GM23338 (cell line): ENCODE measurements at regions not wholly inside any gene's neighbourhood (a gene's known extent, or its start where the extent isn't known, plus 50 kb on each side); places are given as distances from the start of the nearest gene placed in this dataset.

Source experiments
- ATAC-seq: fragments of 200-7000 bp; cut with Tn5 transposase; 3 replicates; pipeline ENCODE4 v1.9.1; 2020
- DNase-seq: peaks from one replicate; pipeline ENCODE4 v3.0.0-alpha.2; 2015; ENCODE audit warnings: low spot score
- H2AFZ ChIP-seq: fragments of 200-600 bp; sonication (generic); 2 replicates; pipeline ENCODE4 v1.8.0; 2016; ENCODE audit warnings: antibody characterized with exemption, mild to moderate bottlenecking, moderate library complexity
- H3F3A ChIP-seq: fragments of 200-600 bp; sonication (generic); replicated peaks from 2 replicates; pipeline ENCODE4 v1.8.0; 2017; ENCODE audit warnings: antibody characterized with exemption, mixed run types, low read depth
- H3K27ac ChIP-seq: fragments of 200-600 bp; sonication (generic); 2 replicates; pipeline ENCODE4 v1.6.1; 2016; ENCODE audit warnings: low read depth
- H3K27me3 ChIP-seq: fragments of 200-600 bp; sonication (generic); 2 replicates; pipeline ENCODE4 v1.8.0; 2016; ENCODE audit warnings: mild to moderate bottlenecking, mixed run types, moderate library complexity; ENCODE audit not compliant: insufficient read depth
- H3K36me3 ChIP-seq: fragments of 200-600 bp; sonication (generic); 2 replicates; pipeline ENCODE4 v1.8.0; 2016; ENCODE audit warnings: mild to moderate bottlenecking; ENCODE audit not compliant: insufficient read depth
- H3K4me1 ChIP-seq: fragments of 200-600 bp; sonication (generic); 2 replicates; pipeline ENCODE4 v1.8.0; 2016; ENCODE audit warnings: mild to moderate bottlenecking, moderate library complexity; ENCODE audit not compliant: insufficient read depth
- H3K4me2 ChIP-seq: fragments of 200-600 bp; sonication (generic); 2 replicates; pipeline ENCODE4 v1.7.1; 2017; ENCODE audit warnings: mixed run types
- H3K4me3 ChIP-seq: fragments of 200-600 bp; sonication (generic); 2 replicates; pipeline ENCODE4 v1.6.1; 2016; ENCODE audit warnings: mixed run types
- H3K79me2 ChIP-seq: fragments of 200-600 bp; sonication (generic); replicated peaks from 2 replicates; pipeline ENCODE4 v1.8.0; 2017; ENCODE audit warnings: mild to moderate bottlenecking; ENCODE audit not compliant: insufficient read depth
- H3K9me2 ChIP-seq: fragments of 200-600 bp; sonication (generic); 2 replicates; pipeline ENCODE4 v1.8.0; 2017; ENCODE audit not compliant: insufficient read depth
- H4K20me1 ChIP-seq: fragments of 200-600 bp; sonication (generic); replicated peaks from 2 replicates; pipeline ENCODE4 v1.8.0; 2017; ENCODE audit warnings: mild to moderate bottlenecking; ENCODE audit not compliant: insufficient read depth
- H3K27ac Mint-ChIP-seq: 2 replicates; pipeline ENCODE4 v1.8.0; 2020; ENCODE audit warnings: inconsistent platforms, mild to moderate bottlenecking, moderate library complexity, mixed read lengths
- H3K27me3 Mint-ChIP-seq: 3 replicates; pipeline ENCODE4 v1.8.0; 2022; ENCODE audit warnings: low read depth, mild to moderate bottlenecking, moderate library complexity, mixed read lengths, inconsistent platforms; ENCODE audit not compliant: insufficient read depth, poor library complexity
- H3K36me3 Mint-ChIP-seq: 3 replicates; pipeline ENCODE4 v1.8.0; 2021; ENCODE audit warnings: low read depth, mild to moderate bottlenecking, inconsistent platforms, moderate library complexity, mixed read lengths
- H3K4me1 Mint-ChIP-seq: 3 replicates; pipeline ENCODE4 v1.8.0; 2020; ENCODE audit warnings: mild to moderate bottlenecking, inconsistent platforms, mixed read lengths
- H3K4me3 Mint-ChIP-seq: 3 replicates; pipeline ENCODE4 v1.8.0; 2021; ENCODE audit warnings: moderate library complexity, mild to moderate bottlenecking, inconsistent platforms, mixed read lengths
- H3K9me3 Mint-ChIP-seq: 3 replicates; pipeline ENCODE4 v1.8.0; 2020; ENCODE audit warnings: moderate library complexity, mild to moderate bottlenecking, inconsistent platforms, mixed read lengths
- EZH2phosphoT487 ChIP-seq: fragments of 200-600 bp; sonication (generic); IDR thresholded peaks from one replicate; pipeline ENCODE4 v1.8.1; 2018; ENCODE audit warnings: antibody characterized with exemption; ENCODE audit not compliant: unreplicated experiment
- JUNB ChIP-seq: IDR thresholded peaks from one replicate; pipeline ENCODE4 v1.6.1; 2016; ENCODE audit warnings: antibody characterized with exemption; ENCODE audit not compliant: unreplicated experiment
- NANOG ChIP-seq: IDR thresholded peaks from 2 replicates; pipeline ENCODE4 v1.6.1; 2016; ENCODE audit warnings: antibody characterized with exemption, borderline replicate concordance
- ZNF114 ChIP-seq: fragments of 250-450 bp; sonication (Bioruptor Pico); IDR thresholded peaks from 2 replicates; pipeline ENCODE4 v1.5.0; 2020; ENCODE audit warnings: mild to moderate bottlenecking, moderate library complexity
- ZNF331 ChIP-seq: fragments of 250-450 bp; sonication (Bioruptor Pico); IDR thresholded peaks from 2 replicates; pipeline ENCODE4 v1.5.0; 2020; ENCODE audit warnings: low read depth, mild to moderate bottlenecking, moderate library complexity
- ZNF462 ChIP-seq: fragments of 250-450 bp; sonication (Bioruptor Pico); IDR thresholded peaks from 2 replicates; pipeline ENCODE4 v1.5.0; 2020; ENCODE audit warnings: mild to moderate bottlenecking, moderate library complexity
- TF ChIP-seq, protein P1 (sequence below), 2 experiments: fragments of 200-600 bp in 1 of 2; sonication (generic) in 1 of 2; conservative IDR thresholded peaks; 2 replicates each; pipeline versions ENCODE4 v1.5.1 to v1.6.1; 2016 to 2017; ENCODE audit warnings: antibody characterized with exemption in 2 of 2, low read depth in 2 of 2, mild to moderate bottlenecking in 2 of 2, moderate library complexity in 1 of 2
- TF ChIP-seq, protein P2 (sequence below): IDR thresholded peaks from one replicate; pipeline ENCODE4 v1.6.1; 2018; ENCODE audit warnings: antibody characterized with exemption; ENCODE audit not compliant: unreplicated experiment

DNA sequence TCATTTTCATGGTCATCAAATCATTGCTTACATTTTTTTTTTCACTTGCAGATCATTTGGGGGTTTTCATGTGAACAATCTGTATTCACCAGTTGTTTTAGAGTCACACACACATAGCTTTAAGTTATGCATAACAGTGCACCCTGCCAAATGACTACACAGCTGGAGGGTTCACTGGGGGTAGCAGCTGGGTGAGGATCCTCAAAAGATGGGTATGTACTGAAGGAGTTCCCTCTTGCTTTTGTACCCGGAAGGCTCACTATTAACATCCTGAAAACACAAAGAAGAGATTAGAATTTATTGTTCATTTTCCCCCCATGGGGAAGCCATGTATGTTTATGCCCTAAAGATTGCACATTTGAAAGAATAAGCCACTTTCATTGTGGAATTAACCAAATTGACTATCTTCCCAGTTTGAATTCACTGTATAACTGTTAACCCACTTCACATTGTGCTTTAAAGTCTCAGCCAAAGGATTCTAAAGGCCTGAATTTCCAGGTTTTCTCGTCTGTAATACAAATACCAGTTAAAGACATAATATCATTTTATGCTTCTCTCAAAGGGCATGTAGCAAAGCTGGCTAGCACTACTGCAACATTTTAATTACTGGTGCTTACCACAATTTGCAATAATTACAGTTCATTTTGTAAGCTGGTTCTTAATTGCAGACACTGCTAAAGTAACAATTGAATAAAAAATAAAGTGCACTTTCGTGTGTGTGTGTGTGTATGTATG, 466.4 kb upstream of the MEF2C start:
- H3K4me1 Mint-ChIP-seq: peaks cover 6% of the 10 kb centered on the region; the same call in 2 of the 3 replicates
- no peaks in the 10 kb centered on the region for H3K27me3 Mint-ChIP-seq
- ATAC-seq (no peak), DNase-seq (no peak)
- Histone ChIP-seq H3K27me3 (no peaks in the 10 kb centered on the region), H4K20me1 (no peaks in the 10 kb centered on the region), H3K4me1 (no peaks in the 10 kb centered on the region), H3K4me3 (no peak overlapping the region), H3K79me2 (no peaks in the 10 kb centered on the region), H2AFZ (no peak overlapping the region), H3F3A (no peaks in the 10 kb centered on the region), H3K27ac (no peak overlapping the region), H3K4me2 (no peak overlapping the region), H3K36me3 (no peaks in the 10 kb centered on the region), H3K9me2 (no peaks in the 10 kb centered on the region)
- H3K4me3 Mint-ChIP-seq: no peak overlapping the region
- no peak overlapping the region for H3K27ac Mint-ChIP-seq
- no peaks in the 10 kb centered on the region for H3K9me3 Mint-ChIP-seq
- no peaks in the 10 kb centered on the region for H3K36me3 Mint-ChIP-seq
- TF ChIP-seq JUNB: no peak
- no peak for TF ChIP-seq EZH2phosphoT487
- no peak for TF ChIP-seq NANOG
- no peak for TF ChIP-seq ZNF331 (CRISPR knock-in tag)
- TF ChIP-seq, protein P1, sequence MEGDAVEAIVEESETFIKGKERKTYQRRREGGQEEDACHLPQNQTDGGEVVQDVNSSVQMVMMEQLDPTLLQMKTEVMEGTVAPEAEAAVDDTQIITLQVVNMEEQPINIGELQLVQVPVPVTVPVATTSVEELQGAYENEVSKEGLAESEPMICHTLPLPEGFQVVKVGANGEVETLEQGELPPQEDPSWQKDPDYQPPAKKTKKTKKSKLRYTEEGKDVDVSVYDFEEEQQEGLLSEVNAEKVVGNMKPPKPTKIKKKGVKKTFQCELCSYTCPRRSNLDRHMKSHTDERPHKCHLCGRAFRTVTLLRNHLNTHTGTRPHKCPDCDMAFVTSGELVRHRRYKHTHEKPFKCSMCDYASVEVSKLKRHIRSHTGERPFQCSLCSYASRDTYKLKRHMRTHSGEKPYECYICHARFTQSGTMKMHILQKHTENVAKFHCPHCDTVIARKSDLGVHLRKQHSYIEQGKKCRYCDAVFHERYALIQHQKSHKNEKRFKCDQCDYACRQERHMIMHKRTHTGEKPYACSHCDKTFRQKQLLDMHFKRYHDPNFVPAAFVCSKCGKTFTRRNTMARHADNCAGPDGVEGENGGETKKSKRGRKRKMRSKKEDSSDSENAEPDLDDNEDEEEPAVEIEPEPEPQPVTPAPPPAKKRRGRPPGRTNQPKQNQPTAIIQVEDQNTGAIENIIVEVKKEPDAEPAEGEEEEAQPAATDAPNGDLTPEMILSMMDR (conservative IDR thresholded peaks at IDR 0.05; ENCODE audit: low read depth in 2 of 2): no peak
- TF ChIP-seq, protein P2, sequence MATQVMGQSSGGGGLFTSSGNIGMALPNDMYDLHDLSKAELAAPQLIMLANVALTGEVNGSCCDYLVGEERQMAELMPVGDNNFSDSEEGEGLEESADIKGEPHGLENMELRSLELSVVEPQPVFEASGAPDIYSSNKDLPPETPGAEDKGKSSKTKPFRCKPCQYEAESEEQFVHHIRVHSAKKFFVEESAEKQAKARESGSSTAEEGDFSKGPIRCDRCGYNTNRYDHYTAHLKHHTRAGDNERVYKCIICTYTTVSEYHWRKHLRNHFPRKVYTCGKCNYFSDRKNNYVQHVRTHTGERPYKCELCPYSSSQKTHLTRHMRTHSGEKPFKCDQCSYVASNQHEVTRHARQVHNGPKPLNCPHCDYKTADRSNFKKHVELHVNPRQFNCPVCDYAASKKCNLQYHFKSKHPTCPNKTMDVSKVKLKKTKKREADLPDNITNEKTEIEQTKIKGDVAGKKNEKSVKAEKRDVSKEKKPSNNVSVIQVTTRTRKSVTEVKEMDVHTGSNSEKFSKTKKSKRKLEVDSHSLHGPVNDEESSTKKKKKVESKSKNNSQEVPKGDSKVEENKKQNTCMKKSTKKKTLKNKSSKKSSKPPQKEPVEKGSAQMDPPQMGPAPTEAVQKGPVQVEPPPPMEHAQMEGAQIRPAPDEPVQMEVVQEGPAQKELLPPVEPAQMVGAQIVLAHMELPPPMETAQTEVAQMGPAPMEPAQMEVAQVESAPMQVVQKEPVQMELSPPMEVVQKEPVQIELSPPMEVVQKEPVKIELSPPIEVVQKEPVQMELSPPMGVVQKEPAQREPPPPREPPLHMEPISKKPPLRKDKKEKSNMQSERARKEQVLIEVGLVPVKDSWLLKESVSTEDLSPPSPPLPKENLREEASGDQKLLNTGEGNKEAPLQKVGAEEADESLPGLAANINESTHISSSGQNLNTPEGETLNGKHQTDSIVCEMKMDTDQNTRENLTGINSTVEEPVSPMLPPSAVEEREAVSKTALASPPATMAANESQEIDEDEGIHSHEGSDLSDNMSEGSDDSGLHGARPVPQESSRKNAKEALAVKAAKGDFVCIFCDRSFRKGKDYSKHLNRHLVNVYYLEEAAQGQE: no peak
- TF ChIP-seq ZNF462 (CRISPR knock-in tag): no peak
- no peak for TF ChIP-seq ZNF114 (CRISPR knock-in tag)
